Neural cell (in vitro differentiated cells): ENCODE measurements at regions not wholly inside any gene's neighbourhood (a gene's known extent, or its start where the extent isn't known, plus 50 kb on each side); places are given as distances from the start of the nearest gene placed in this dataset.

Source experiments
- EP300 ChIP-seq: fragments of 450-650 bp; conservative IDR thresholded peaks from 2 replicates; pipeline ENCODE4 v1.6.1; 2014; ENCODE audit warnings: antibody characterized with exemption, mild to moderate bottlenecking, moderate library complexity; ENCODE audit not compliant: poor library complexity, severe bottlenecking
- EZH2 ChIP-seq: fragments of 200-600, 300-800 bp; shearing (Covaris generic), sonication (generic); IDR thresholded peaks from 2 replicates; pipeline ENCODE4 v1.6.1; 2014; ENCODE audit warnings: antibody characterized with exemption, low read length, borderline replicate concordance, mild to moderate bottlenecking; ENCODE audit not compliant: insufficient read depth, poor library complexity, severe bottlenecking
- MXI1 ChIP-seq: fragments of 450-650 bp; conservative IDR thresholded peaks from 2 replicates; pipeline ENCODE4 v1.6.1; 2014; ENCODE audit warnings: antibody characterized with exemption, mild to moderate bottlenecking; ENCODE audit not compliant: poor library complexity, severe bottlenecking
- POLR2AphosphoS5 ChIP-seq: IDR thresholded peaks from 2 replicates; pipeline ENCODE4 v1.6.1; 2012
- TAF1 ChIP-seq: IDR thresholded peaks from 2 replicates; pipeline ENCODE4 v1.6.1; 2012; ENCODE audit warnings: low read depth
- TF ChIP-seq, protein P1 (sequence below): fragments of 450-650 bp; IDR thresholded peaks from 2 replicates; pipeline ENCODE4 v1.5.1; 2014; ENCODE audit warnings: antibody characterized with exemption, mild to moderate bottlenecking, moderate library complexity; ENCODE audit not compliant: poor library complexity, severe bottlenecking

DNA sequence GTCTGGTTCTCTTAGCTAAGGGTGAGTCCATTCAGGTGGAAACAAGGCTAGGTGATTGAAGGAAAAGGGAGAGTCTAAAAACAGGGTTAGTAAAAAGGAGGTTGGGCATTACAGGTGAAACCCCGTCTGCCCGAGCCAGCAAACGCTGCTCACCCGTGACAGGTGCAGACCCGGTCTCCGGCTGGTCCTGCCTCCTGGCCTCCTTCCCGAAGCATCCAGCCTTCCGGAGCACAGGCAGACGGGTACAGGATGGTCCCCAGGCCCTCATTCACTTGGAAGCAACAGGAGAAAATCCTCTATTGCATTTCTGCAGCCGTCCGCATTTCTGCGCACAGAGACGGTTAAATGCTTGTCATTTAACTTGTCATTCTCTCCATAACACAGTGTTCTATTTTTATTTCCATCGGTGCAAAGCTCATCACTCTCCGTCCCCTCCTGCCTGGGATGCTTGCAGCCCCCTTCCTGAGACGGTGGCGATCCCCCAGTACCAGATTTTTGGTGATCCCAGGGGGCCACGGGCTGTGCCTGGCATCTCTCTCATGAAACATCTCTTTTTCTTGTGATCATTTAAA lies 90.8 kb upstream of the PPP2R3B start:
- TF ChIP-seq, protein P1, sequence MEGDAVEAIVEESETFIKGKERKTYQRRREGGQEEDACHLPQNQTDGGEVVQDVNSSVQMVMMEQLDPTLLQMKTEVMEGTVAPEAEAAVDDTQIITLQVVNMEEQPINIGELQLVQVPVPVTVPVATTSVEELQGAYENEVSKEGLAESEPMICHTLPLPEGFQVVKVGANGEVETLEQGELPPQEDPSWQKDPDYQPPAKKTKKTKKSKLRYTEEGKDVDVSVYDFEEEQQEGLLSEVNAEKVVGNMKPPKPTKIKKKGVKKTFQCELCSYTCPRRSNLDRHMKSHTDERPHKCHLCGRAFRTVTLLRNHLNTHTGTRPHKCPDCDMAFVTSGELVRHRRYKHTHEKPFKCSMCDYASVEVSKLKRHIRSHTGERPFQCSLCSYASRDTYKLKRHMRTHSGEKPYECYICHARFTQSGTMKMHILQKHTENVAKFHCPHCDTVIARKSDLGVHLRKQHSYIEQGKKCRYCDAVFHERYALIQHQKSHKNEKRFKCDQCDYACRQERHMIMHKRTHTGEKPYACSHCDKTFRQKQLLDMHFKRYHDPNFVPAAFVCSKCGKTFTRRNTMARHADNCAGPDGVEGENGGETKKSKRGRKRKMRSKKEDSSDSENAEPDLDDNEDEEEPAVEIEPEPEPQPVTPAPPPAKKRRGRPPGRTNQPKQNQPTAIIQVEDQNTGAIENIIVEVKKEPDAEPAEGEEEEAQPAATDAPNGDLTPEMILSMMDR = no peak
- TF ChIP-seq TAF1 (no peak), MXI1 (no peak), POLR2AphosphoS5 (peak; percentile 52), EP300 (peak; percentile 71), EZH2 (no peak)
